NCI-H2171 treated with DMSO at 0.1 percent for 48 hours (cell line): ENCODE measurements at regions not wholly inside any gene's neighbourhood (a gene's known extent, or its start where the extent isn't known, plus 50 kb on each side); places are given as distances from the start of the nearest gene placed in this dataset.
A peak's percentile ranks its signal among the peaks of the same experiment; 100 is the strongest.
"Not testable (repeated sequence)": the region's sequence is repeated elsewhere in the genome, so short reads cannot be mapped to it uniquely, and the experiment has no call there.

ENCODE experiments used
- DNase-seq: peaks from one replicate; lab custom pipeline; 2025; lab: John Stamatoyannopoulos, UW

GRCh38 chr3:21989341-21990042 lies 238.5 kb upstream of the ZNF385D start:
- no peak for DNase-seq

GRCh38 chr3:21991061-21991460 lies 240.1 kb upstream of the ZNF385D start:
- DNase-seq: no peak

- no peak for DNase-seq
These were observed 244.1 kb upstream of the ZNF385D start for GRCh38 chr3:21995079-21995607.

- no peak for DNase-seq
These were observed 256.4 kb upstream of the ZNF385D start for GRCh38 chr3:22007368-22007767.

GRCh38 chr3:22010997-22011396 lies 260.0 kb upstream of the ZNF385D start:
- no peak for DNase-seq

- DNase-seq: no peak
These were observed 261.5 kb upstream of the ZNF385D start for GRCh38 chr3:22012471-22012870.

GRCh38 chr3:22013641-22014040 lies 262.6 kb upstream of the ZNF385D start:
- no peak for DNase-seq

- DNase-seq: no peak
These were observed 265.2 kb upstream of the ZNF385D start for GRCh38 chr3:22016197-22016596.

GRCh38 chr3:22024638-22025037 lies 273.6 kb upstream of the ZNF385D start:
- not testable (repeated sequence) for DNase-seq

GRCh38 chr3:22029480-22029879 lies 278.5 kb upstream of the ZNF385D start:
- no peak for DNase-seq

- peak; percentile 39 for DNase-seq
These were observed 288.2 kb upstream of the ZNF385D start for GRCh38 chr3:22039161-22039560.

GRCh38 chr3:22040150-22040549 lies 289.1 kb upstream of the ZNF385D start:
- no peak for DNase-seq

GRCh38 chr3:22045882-22046281 lies 294.9 kb upstream of the ZNF385D start:
- no peak for DNase-seq

- no peak for DNase-seq
These were observed 312.5 kb upstream of the ZNF385D start for GRCh38 chr3:22063500-22063899.

GRCh38 chr3:22068619-22069018 lies 317.6 kb upstream of the ZNF385D start:
- DNase-seq: no peak

GRCh38 chr3:22088204-22088603 lies 337.2 kb upstream of the ZNF385D start:
- DNase-seq: no peak

- DNase-seq: peak; percentile 30
These were observed 338.3 kb upstream of the ZNF385D start for GRCh38 chr3:22089284-22089683.

- DNase-seq: no peak
These were observed 340.3 kb upstream of the ZNF385D start for GRCh38 chr3:22091329-22091728.

GRCh38 chr3:22098021-22098420 lies 347.0 kb upstream of the ZNF385D start:
- DNase-seq: no peak

GRCh38 chr3:22101351-22101750 lies 350.3 kb upstream of the ZNF385D start:
- DNase-seq: no peak

- DNase-seq: no peak
These were observed 350.8 kb upstream of the ZNF385D start for GRCh38 chr3:22101811-22102210.

- DNase-seq: no peak
These were observed 352.4 kb upstream of the ZNF385D start for GRCh38 chr3:22103423-22103822.

- no peak for DNase-seq
These were observed 355.3 kb upstream of the ZNF385D start for GRCh38 chr3:22106213-22106896.
